Activated naive CD4-positive, alpha-beta T cell treated with anti-CD3 and anti-CD28 coated beads, Interleukin-2, amount 50 U/mL, for 72 hours (primary cell): ENCODE measurements at regions not wholly inside any gene's neighbourhood (a gene's known extent, or its start where the extent isn't known, plus 50 kb on each side); places are given as distances from the start of the nearest gene placed in this dataset.

Source experiments
- ATAC-seq, 2 donors: fragments of 150-1000 bp; cut with Tn5 transposase; 2 replicates each; pipeline ENCODE4 v1.10.0; 2021; ENCODE audit warnings: mild to moderate bottlenecking in 2 of 2, moderate library complexity in 2 of 2
- DNase-seq, 2 donors: peaks; one replicate each; pipeline ENCODE4 v3.0.0; 2021 to 2022; ENCODE audit warnings: low spot score in 2 of 2
- H3K27ac Mint-ChIP-seq, 2 donors: one replicate each; pipeline ENCODE4 v1.8.0; 2022; ENCODE audit warnings: mild to moderate bottlenecking in 2 of 2, mixed read lengths in 2 of 2
- H3K36me3 Mint-ChIP-seq, 2 donors: one replicate each; pipeline ENCODE4 v1.8.0; 2022; ENCODE audit warnings: mixed read lengths in 2 of 2
- H3K9me3 Mint-ChIP-seq, 2 donors: one replicate each; pipeline ENCODE4 v1.8.0; 2022; ENCODE audit warnings: mixed read lengths in 2 of 2

DNA sequence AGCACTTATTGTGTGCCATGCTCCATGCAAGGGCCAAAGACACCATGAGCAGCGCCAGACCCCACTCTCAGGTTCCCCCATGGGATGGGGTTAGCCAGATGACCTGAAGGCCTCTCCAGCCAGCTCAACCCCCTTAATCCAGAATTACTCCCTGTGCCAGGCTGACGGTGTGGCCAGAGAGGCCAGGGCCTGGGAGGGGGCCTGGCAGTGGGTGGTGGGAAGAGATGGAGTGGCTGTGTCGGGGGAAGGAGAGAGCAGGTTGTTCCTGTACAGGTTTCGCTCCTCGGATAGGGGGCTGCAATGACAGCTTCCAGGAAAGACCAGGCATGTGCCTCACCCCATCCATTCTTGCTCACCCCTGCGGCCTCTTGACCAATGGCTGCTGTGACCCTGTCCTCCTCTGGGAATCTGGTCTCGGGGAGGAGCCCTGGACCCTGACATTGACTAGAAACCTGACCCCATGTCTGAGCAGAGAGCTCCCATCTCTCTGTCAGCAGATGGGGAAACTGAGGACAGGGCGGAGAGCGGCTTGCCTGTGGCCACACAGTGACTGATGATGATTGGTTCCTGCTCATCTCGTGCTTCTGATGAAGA lies 345.3 kb downstream of the MATN1 start:
- Mint-ChIP-seq H3K36me3 (no peaks in the 10 kb centered on the region), H3K27ac (no peak overlapping the region), H3K9me3 (no peaks in the 10 kb centered on the region)
- ATAC-seq (no peak), DNase-seq (no peak)

DNA sequence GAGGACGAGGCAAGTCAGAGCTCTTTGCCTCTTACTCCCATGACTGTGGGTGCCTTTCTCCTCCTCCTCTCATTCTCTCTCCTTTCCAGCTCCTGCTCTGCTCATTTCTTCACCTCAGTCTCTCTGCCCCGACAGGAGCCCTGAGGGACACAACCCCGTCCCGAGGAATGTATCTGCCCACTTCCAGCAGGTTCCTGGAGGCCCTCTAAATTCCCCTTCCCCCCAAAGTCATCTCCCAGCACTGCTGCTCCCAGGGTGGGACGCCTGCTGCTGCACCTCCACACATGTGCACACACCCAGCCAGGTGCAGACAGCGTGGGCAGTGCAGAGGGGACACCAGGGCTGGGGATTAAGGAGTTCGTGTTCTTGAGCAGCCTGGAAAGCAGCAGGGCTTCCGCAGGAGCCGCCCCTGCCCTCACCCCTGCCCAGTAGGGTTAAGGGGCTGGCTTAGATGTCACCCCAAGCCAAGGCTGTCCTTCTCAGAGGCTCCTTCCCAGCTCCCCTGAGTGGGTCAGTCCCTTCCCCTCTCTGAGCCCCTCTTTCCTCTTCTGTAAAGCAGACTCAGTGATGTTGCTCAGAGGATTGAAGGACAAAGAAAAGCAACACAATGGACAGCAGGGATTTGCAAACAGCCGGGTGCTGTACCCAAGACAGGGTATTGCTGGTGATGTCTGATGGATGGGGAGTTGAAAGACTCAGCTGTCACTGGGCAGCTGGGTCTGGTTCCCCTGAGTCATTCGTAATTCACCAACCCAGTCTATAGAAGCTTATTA lies 346.0 kb downstream of the MATN1 start:
- ATAC-seq = peak in 1 of 2 donors; percentile 6
- Mint-ChIP-seq H3K27ac (no peak overlapping the region), H3K9me3 (no peaks in the 10 kb centered on the region), H3K36me3 (no peaks in the 10 kb centered on the region)
- peak in 1 of 2 donors; percentile 23 for DNase-seq

DNA sequence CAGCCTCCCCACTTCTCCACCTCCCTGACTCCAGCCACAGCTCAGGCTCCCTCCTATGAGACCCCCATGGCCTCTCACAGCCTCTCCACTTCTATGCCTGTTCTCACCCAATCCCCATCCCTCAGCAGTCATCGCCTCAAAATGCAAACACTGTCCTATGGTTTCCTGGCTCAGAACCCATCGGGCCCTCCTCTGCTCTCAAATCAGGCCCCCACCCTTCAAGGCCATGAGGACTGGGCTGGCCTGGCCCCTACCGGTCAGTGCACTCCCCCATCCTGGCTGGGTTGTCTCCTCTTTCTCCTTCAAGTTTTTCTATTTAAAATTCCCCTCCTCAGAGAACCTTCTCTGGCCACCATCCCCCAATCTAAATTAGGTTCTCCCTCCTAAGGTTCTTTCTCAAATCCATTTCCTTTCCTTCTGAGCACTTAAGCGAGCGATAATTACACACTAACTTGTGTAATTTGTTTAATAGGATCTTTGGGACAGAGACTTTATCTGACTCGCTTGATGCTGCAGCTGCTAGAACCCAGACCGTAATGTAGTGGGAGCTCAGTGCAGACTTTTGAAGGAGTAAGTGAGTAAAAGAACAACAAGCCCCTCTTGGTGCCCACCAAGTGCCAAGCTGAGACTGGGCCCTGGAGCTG lies 347.2 kb downstream of the MATN1 start:
- DNase-seq (peak in 1 of 2 donors; percentile 31), ATAC-seq (no peak)
- Mint-ChIP-seq H3K27ac (peak overlapping the region in 1 of 2 donors; percentile 19), H3K36me3 (no peaks in the 10 kb centered on the region), H3K9me3 (no peaks in the 10 kb centered on the region)

DNA sequence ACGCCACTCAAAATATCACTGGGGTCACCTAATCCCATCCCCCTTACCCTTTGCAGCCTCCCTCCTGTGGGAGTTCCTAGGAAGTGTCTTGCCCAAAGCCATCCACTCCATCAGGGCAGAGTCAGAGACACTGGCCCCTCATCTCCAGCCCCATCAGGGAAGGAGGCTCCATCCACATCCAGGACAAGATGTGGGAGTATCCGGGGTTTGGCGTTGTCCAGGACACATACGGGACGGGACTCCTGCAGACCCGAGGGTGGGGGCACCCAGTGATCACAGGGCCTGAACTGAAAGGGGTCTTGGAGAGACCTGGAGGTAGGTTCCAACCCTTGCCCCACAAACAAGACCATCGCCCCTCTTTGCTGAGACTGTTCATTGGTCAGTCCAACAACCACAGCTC lies 348.2 kb downstream of the MATN1 start:
- no peak for DNase-seq
- Mint-ChIP-seq H3K36me3 (no peaks in the 10 kb centered on the region), H3K9me3 (no peaks in the 10 kb centered on the region), H3K27ac (no peak overlapping the region)
- no peak for ATAC-seq

DNA sequence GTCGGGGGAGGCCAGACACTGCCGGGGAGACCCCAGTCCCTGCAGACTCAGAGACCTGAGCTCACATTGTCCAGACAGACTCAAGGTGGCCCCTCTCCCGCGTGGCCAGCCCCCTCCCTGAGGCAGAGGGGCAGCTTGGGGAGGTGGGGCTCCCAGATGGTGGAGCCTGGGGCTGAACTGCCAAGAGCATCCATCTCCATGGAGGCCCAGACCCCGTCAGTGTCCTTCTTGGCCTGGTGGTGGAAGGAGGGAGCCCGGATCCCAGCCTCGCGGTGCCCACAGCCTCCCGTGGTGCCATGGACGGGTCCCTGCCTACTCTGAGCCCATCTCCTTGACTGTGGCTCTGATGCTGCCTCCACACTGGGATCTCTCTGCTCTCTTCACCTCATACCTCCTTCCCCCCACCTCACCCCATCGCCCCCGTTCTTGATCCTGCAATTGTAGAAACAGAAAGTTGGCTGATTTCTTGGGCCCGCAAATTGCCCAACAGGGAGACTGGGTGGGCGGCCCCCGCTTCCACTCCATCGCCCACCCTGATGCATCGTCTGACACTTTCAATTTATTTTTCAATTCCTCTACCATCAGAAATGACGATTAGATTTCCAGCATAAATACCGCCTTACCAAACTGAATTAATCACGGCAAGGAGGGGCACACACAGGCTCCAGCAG lies 348.9 kb downstream of the MATN1 start:
- DNase-seq (peak in 1 of 2 donors; percentile 33), ATAC-seq (no peak)
- Mint-ChIP-seq H3K36me3 (no peaks in the 10 kb centered on the region), H3K27ac (no peak overlapping the region), H3K9me3 (no peaks in the 10 kb centered on the region)

DNA sequence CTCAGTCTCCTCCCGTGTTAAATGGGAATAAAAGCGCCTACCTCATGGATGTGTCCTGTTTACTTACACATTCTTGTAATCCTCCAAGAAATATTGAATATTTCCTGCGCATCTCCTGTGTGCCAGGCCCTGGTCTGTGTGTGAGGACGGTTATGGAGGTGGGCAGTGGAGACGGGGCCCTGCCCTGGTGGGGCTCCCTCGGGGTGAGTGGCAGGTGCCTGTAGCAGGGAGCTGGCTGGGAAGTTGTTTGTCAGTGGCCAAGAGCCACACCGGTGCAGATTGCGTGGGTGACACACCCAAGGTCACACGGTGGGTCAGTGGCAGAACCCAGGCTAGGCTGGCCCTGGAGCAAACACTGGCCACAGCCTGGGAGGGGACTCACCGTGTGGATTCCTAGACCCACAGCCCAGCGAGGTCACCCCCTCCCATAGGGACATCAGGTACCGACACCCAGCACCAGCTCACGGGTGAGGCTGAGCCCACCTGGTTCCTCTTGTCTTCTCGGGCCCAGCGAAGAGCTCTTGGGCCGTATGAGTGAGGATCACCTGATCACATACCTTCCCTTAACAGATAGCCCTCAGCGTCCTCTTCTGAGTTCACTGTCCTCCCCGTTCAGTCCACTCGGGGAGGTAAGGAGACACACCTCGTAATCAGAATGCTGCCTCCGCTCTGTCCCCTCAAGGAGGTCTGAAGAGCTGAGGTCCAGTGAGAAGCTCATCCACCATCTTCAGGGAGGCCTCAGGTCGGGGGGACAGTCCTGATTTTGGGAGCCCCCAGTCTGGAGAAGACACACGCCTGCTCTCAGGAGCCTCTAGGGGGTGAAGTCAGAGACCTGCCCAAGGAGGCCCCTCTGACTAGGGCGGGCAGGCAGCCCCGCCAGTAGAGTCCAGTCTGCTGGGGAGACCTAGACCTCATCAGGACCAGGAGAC lies 349.6 kb downstream of the MATN1 start:
- Mint-ChIP-seq H3K9me3 (no peaks in the 10 kb centered on the region), H3K27ac (no peak overlapping the region), H3K36me3 (no peaks in the 10 kb centered on the region)
- peak in 1 of 2 donors; percentile 43 for DNase-seq
- no peak for ATAC-seq

DNA sequence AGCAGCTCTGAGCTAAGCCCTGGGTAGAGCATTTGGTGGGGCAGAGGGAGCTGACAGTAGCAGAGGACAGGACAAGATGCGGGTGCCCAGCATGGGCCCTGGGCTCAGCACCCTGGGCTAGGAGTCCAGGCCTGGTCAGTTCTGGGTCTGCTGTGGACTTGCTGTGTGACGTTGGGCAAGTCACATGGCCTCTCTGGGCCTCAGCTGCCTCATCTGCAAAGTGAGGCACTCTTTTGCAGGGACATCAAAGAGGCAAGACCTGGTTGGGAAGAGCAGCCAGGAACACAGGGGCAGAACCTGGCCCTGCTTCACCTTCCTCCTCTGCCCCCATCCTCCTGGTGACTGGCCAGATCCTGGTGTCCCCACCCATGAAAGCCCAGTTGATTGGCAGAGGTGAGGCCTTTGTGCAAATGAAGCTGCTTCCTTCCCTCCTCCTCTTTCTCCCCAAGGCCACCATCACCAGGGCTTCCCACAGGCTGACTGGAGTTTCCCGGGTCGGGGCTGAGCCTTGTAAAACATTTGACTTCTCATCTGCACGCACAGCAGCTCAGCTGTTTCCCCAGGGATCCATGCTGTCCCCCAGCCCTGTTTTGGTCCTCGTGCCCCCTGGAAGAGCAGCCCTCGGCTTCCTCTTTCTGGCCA lies 350.5 kb downstream of the MATN1 start:
- no peak overlapping the region for H3K27ac Mint-ChIP-seq
- DNase-seq = peak in 1 of 2 donors; percentile 42
- no peaks in the 10 kb centered on the region for H3K36me3 Mint-ChIP-seq
- H3K9me3 Mint-ChIP-seq = no peaks in the 10 kb centered on the region
- ATAC-seq = no peak

DNA sequence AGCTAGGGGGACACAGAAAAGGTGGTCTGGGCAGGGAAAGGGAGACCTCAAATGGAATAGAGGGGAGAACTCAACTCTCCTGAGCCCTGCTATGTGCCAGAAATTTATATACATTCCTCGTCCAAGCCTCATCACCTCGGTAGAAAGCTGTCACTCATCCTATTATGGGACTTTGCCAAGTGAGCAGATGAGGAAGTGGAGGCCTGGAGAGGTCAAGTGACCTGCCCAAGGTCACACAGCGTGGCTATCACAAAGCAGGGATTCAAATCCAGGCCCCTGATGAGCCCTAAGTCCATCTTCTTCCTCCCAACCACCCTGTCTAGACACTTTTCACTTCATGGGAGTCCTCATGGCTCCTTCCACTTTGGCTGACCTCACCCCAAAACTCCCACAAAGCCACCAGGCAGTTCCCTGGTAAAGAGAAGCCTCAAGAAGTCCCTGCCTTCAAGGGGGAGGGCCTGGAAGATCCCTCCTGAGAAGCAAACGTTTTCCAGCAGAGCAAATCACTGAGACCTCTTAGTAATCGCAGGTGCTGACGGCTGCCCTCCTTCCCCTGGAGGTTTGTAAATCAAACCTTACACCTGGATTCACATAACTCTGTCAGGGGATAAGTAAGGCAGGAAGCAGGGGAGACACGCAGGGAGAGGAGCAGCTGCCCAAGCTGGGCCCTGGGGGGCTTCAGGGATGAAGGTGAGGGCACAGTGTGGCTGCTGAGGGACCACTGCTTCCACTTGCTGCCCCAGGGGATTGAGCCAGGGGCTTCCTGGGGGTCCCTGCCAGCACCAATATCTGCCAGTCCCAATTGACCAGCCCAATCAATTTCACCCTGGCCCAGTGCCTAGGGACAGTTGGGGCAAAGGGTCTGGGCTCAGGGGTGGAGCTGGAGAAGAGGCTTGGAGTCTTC lies 351.2 kb downstream of the MATN1 start:
- no peak for DNase-seq
- Mint-ChIP-seq H3K27ac (no peak overlapping the region), H3K9me3 (no peaks in the 10 kb centered on the region), H3K36me3 (no peaks in the 10 kb centered on the region)
- no peak for ATAC-seq

DNA sequence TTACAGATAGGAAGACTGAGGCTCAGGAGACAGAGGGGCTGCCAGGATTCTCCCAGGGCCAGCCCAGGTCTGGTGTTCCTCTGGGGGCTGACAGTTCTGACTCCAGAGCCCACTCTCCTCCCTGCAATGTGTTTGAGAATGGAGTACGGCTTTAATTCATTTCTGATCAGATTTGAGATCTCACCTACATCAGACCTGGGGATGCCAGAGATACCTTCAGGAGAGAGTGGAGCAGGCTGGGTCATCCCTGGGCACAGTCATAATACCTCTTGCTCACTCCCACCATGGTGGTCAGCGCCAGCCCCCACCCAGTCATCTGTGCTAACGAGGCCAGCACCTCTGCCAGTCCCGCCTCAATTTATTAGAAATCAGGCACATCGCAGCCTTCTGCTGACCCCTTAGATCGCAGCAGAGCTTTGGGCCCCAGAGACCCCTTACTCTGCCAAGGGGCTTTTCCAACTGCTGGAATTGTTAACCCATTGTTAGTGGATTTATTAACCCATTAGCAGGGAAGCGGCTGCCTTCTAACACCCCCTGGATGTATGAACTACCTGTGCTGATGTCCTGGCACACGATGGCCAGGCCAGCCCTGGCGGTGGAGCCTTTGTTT lies 352.1 kb downstream of the MATN1 start:
- H3K9me3 Mint-ChIP-seq = no peaks in the 10 kb centered on the region
- ATAC-seq = no peak
- H3K36me3 Mint-ChIP-seq = no peaks in the 10 kb centered on the region
- DNase-seq = peak in 1 of 2 donors; percentile 37
- no peak overlapping the region for H3K27ac Mint-ChIP-seq

DNA sequence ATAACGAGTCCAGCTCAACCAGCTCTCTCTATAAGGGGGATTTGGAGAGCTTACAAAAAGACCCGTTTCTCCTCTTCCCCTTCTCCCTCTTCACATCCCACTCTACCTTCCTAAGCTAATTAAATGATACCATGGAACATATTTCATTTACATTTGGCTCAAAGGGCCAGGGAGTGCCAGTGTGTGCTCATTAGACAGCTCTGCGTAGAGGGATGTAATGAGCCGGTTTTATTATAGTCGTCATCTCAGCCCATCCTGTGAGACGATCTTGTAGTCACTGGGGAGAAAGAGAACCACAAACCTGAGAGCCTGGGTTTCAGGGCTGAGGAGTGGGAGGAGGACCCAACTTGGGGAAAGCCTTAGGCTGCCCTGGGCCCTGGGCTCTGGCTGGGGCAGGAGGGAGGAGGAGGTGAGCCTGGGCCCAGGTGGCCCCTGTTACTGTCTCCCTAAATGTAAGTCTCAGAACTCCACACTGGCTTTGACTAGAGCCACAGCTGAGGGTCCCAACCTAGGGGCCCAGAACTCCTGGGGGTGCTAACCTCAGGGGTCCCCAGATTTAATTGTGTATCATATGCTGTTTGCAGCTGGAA lies 354.6 kb downstream of the MATN1 start:
- no peak for ATAC-seq
- H3K9me3 Mint-ChIP-seq = no peaks in the 10 kb centered on the region
- peak in 1 of 2 donors; percentile 30 for DNase-seq
- no peak overlapping the region for H3K27ac Mint-ChIP-seq
- H3K36me3 Mint-ChIP-seq = no peaks in the 10 kb centered on the region

DNA sequence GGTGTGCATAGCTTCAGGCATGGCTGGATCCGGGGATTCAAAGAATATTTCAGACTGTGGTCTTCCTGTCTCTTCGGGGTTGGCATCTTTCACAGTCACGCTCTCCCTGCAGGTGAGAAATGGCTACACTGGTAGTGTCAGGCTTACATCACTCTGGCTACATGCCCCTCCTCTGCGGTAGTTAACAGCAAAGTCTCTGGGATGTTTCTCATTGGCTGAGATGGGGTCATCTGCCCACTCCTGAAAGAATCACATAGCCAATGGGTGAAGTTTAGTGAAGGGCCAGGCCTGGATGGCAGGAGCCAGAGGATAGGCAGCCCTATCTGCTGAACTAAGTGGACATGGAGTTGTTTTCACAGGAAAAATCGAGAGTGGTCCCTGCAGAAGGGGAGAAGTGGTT lies 356.5 kb downstream of the MATN1 start:
- no peaks in the 10 kb centered on the region for H3K9me3 Mint-ChIP-seq
- ATAC-seq = no peak
- no peak overlapping the region for H3K27ac Mint-ChIP-seq
- peak in 1 of 2 donors; percentile 18 for DNase-seq
- H3K36me3 Mint-ChIP-seq = no peaks in the 10 kb centered on the region

DNA sequence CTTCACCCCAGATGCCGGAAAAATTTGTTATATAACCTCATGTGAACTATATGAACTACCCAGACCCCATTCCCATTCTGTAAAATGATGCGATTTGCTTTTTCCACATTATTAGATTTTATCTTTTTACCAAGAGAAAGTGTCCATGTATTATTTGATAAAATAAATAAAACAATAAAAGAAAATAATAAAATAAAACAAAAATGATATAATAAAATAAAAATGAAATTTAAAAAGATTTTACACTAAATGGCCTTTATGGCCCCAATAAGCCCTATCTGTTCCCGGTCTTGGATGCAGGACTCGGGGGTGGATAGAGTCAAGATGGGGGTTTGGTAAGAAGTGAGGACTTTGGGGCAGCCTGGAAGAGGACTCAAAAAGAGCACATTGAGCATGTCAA lies 357.2 kb downstream of the MATN1 start:
- ATAC-seq = no peak

DNA sequence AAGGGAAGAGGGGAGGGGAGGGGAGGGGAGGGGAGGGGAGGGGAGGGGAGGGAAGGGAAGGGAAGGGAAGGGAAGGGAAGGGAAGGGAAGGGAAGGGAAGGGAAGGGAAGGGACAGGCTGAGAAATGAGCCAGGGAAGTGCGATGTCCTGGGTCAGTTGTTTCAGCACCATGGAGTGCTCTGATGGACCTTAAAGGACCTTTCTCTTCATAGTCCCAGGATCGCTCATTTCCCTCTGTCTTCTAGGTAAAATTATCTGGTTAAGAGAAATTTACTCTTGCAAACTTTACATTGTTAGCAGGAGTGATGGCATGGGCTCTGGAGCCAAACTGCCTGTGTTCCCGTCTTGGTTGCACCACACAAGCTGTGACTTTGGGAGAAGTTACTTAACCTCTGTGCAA lies 357.8 kb downstream of the MATN1 start:
- no peak overlapping the region for H3K27ac Mint-ChIP-seq
- ATAC-seq = no peak
- no peaks in the 10 kb centered on the region for H3K9me3 Mint-ChIP-seq
- no peak for DNase-seq
- no peaks in the 10 kb centered on the region for H3K36me3 Mint-ChIP-seq

More for the DNA sequence above, 357.2 kb downstream of the MATN1 start:
- Mint-ChIP-seq H3K27ac (no peak overlapping the region), H3K9me3 (no peaks in the 10 kb centered on the region), H3K36me3 (no peaks in the 10 kb centered on the region)
- DNase-seq = no peak

DNA sequence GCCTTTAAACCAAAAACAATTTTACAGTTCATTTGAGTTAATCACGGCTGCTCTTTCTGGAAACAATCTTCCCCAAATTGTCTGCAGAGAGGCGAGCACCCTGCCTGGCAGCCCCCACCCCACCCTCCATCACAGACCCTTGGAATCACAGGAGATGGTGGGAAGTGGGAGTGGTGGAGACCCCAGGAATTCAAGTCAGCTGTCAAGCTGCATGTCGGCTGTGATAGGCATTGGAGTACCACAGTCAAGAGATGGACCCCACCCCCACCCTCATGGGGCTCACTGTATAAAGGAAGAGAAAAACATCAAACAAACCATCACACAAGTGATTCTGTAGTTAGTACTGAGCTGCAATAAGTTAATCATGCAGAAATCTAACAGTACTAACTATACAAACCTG lies 360.4 kb downstream of the MATN1 start:
- ATAC-seq (no peak), DNase-seq (no peak)
- Mint-ChIP-seq H3K9me3 (no peaks in the 10 kb centered on the region), H3K36me3 (no peaks in the 10 kb centered on the region), H3K27ac (no peak overlapping the region)
